Adrenal gland (tissue), 9 donors: ENCODE measurements at regions not wholly inside any gene's neighbourhood (a gene's known extent, or its start where the extent isn't known, plus 50 kb on each side); places are given as distances from the start of the nearest gene placed in this dataset.

Source experiments
- DNase-seq, 7 donors: peaks; one replicate each; pipeline ENCODE4 v3.0.0-alpha.2; 2019 to 2020
- H3K27ac ChIP-seq, 5 donors: fragments of 200-600 bp; sonication (generic) in 4 of 5; 1 replicate in 3 of 5; 2 replicates in 2 of 5; pipeline versions ENCODE4 v1.5.1 to v1.8.0; 2016 to 2020; ENCODE audit warnings: mild to moderate bottlenecking in 1 of 5
- H3K27me3 ChIP-seq: fragments of 200-600 bp; 2 replicates; pipeline ENCODE4 v1.8.0; 2021
- H3K36me3 ChIP-seq, 2 donors: fragments of 200-600 bp; replicated peaks in 1 of 2; 1 replicate in 1 of 2; 2 replicates in 1 of 2; pipeline versions ENCODE4 v1.5.1 to v1.8.0; 2018 to 2022
- H3K4me1 ChIP-seq, 2 donors: fragments of 200-600 bp; replicated peaks in 1 of 2; 1 replicate in 1 of 2; 2 replicates in 1 of 2; pipeline versions ENCODE4 v1.5.1 to v1.8.0; 2018 to 2021
- H3K4me3 ChIP-seq, 4 donors: fragments of 200-600 bp; sonication (generic) in 3 of 4; one replicate each; pipeline ENCODE4 v1.5.1; 2016 to 2018
- H3K9me3 ChIP-seq, 3 donors: fragments of 200-600 bp; sonication (generic) in 1 of 3; replicated peaks in 1 of 3; 1 replicate in 2 of 3; 2 replicates in 1 of 3; pipeline versions ENCODE4 v1.5.1 to v1.8.0; 2016 to 2021
- POLR2A ChIP-seq, 2 donors: fragments of 450-650 bp; IDR thresholded peaks; one replicate each; pipeline ENCODE4 v1.6.1; 2017; ENCODE audit warnings: antibody characterized with exemption in 2 of 2, mild to moderate bottlenecking in 2 of 2, moderate library complexity in 1 of 2
- WGBS, 4 donors: extraction: QIAGEN DNeasy Blood & Tissue Kit in 2 of 4; methylation state at CpG; one replicate each; pipeline versions ENCODE4 v1.1.5 to v1.1.7; 2013 to 2017; 5-methylcytosine and 5-hydroxymethylcytosine counted together
- intact Hi-C, 2 donors: fragments of 100-400 bp; cut with DNase I; formaldehyde crosslinking; loops; one replicate each; pipeline versions ENCODE4 v1.14.1 to v1.15.0; 2022 to 2023
- TF ChIP-seq, protein P1 (sequence below), 6 experiments: fragments of 450-650 bp in 4 of 6; fragments of 200-600 bp in 2 of 6; sonication (generic) in 1 of 6; IDR thresholded peaks; 1 replicate in 5 of 6; 2 replicates in 1 of 6; pipeline versions ENCODE4 v1.5.1 to v1.8.0; 2016 to 2021; ENCODE audit warnings: antibody characterized with exemption in 6 of 6, mild to moderate bottlenecking in 2 of 6, moderate library complexity in 1 of 6
- donor health status: healthy with polysubstance abuse.
- donor health status: Bipolar disorder and iron deficiency.
- donor health status: DM: yes; HTN: yes; CAD: no.
- donor health status: DM: no; HTN: no; CAD: no.
- donor health status: DM: no; HTN: no; CAD: no.

DNA sequence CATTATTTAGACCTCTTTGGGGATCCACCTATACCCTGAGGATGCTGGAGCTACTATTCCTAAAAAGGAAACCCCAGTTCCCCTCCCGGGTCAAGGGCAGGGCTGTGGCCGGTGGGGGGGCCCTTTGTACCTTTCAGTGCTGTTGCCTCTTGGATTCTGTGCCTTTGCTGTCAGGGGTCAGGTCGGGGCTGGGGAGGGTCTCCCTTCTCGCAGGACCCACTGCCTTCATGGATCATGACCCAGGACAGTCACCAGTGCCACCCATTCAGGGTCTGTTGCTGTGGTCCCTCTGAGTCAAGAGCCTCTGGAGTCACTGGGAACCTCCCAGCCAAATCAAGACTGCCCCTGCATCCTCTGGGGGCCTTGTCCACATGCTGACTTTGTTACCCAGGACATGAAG lies 78.1 kb upstream of the CCND1 start:
- no peak overlapping the region for H3K4me3 ChIP-seq
- 80 to 91% (median 81%) methylated on average over 3 to 4 of the region's 4 CpGs; no CpG with 5 or more reads in 1 of the 4 donors for WGBS, 4 donors
- H3K27ac ChIP-seq = no peak overlapping the region
- DNase-seq = peak in 1 of 7 donors; percentile 41
- H3K4me1 ChIP-seq = no peaks in the 10 kb centered on the region
- intact Hi-C loops = no loop called here
- no peaks in the 10 kb centered on the region for H3K9me3 ChIP-seq
- TF ChIP-seq, protein P1, sequence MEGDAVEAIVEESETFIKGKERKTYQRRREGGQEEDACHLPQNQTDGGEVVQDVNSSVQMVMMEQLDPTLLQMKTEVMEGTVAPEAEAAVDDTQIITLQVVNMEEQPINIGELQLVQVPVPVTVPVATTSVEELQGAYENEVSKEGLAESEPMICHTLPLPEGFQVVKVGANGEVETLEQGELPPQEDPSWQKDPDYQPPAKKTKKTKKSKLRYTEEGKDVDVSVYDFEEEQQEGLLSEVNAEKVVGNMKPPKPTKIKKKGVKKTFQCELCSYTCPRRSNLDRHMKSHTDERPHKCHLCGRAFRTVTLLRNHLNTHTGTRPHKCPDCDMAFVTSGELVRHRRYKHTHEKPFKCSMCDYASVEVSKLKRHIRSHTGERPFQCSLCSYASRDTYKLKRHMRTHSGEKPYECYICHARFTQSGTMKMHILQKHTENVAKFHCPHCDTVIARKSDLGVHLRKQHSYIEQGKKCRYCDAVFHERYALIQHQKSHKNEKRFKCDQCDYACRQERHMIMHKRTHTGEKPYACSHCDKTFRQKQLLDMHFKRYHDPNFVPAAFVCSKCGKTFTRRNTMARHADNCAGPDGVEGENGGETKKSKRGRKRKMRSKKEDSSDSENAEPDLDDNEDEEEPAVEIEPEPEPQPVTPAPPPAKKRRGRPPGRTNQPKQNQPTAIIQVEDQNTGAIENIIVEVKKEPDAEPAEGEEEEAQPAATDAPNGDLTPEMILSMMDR (IDR thresholded peaks at IDR 0.05) = no peak
- no peak for TF ChIP-seq POLR2A (IDR thresholded peaks at IDR 0.05)
- H3K27me3 ChIP-seq = no peaks in the 10 kb centered on the region
- H3K36me3 ChIP-seq = no peaks in the 10 kb centered on the region

DNA sequence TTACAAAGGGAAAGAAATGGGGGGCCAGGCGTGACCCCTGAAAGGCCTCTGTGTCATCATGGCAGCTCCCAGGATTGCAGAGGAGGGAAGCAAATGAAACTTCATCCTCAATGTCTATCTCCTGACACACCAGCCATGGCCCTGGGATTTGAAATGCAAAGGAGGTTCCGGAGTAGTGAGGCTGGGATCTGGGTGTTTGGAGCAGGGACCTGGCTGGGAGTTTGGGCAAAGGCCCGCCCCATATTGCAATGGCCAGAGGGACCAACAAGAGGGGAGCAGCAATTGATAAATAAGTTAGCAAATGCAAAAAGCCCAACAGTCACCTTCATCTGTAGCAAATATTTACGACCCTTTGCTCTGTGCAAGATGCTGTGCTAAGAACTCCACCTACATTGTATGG lies 77.7 kb upstream of the CCND1 start:
- Histone ChIP-seq H3K27ac (no peak overlapping the region), H3K36me3 (no peaks in the 10 kb centered on the region), H3K4me1 (no peaks in the 10 kb centered on the region), H3K27me3 (no peaks in the 10 kb centered on the region), H3K9me3 (no peaks in the 10 kb centered on the region), H3K4me3 (no peak overlapping the region)
- intact Hi-C loops = no loop called here
- peak in 1 of 7 donors; percentile 7 for DNase-seq
- 86 to 94% (median 91%) methylated on average over 4 of the region's 4 CpGs for WGBS, 4 donors
- TF ChIP-seq POLR2A (IDR thresholded peaks at IDR 0.05) = no peak
- TF ChIP-seq, protein P1 (IDR thresholded peaks at IDR 0.05) = no peak

DNA sequence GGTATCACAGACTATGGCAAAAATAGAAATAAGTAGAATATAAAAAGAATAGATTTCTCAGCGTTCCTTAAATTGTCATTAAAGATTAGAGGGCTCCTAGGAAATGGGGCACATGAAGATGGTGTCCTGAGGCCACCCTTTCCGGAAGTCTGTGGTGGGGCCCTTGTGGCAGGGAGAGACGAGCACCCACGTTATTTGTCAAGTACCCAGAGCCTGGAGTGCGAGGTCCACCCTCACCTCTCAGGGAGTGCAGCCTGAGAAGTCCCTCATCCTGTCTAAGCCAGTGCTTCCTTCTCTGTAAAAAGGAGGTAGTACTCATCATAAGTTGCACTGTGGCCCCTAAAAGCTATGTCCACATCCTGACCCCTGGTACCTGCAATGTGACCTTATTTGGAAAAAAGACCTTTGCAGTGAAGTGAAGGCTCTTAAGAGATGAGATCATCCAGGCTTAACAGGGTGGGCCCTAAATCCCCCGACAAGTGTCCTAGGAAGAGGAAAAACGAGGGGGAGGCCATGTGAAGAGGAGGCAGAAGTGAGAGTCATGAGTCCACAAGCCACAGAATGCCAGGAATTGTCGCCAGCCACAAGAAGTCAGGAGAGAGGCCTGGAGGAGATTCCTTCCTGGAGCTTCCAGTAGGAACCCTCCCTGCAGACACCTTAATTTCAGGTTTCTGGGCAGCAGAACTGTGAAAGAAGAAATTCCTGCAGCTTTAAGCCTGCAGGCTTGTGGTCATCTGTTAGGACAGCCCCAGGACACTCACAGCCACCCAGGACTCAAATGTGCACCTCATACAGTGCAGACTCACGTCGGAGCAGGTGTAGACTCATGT lies 76.8 kb upstream of the CCND1 start:
- Histone ChIP-seq H3K9me3 (no peaks in the 10 kb centered on the region), H3K27ac (no peak overlapping the region), H3K4me3 (no peak overlapping the region), H3K36me3 (no peaks in the 10 kb centered on the region), H3K4me1 (no peaks in the 10 kb centered on the region), H3K27me3 (no peaks in the 10 kb centered on the region)
- DNase-seq = peak in 1 of 7 donors; percentile 15
- WGBS, 4 donors = 76 to 78% (median 78%) methylated on average over 9 to 10 of the region's 10 CpGs
- intact Hi-C loops = no loop called here
- TF ChIP-seq POLR2A (IDR thresholded peaks at IDR 0.05) = no peak
- TF ChIP-seq, protein P1 (IDR thresholded peaks at IDR 0.05) = no peak

DNA sequence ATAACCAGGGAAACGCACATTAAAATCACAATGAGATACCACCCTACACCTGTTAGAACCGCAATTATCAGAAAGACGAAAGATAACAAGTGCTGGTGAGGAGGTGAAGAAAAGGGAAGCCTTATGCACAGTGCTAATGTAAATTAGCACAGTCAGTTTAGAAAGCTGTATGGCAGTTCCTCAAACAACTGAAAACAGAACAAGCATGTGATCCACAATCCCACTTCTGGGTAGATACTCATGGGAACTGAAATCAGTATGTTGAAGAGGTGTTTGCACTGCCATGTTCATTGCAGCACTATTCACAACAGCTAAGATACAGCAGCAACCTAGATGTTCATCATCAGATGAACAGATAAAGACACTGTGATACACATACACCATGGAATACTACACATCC lies 75.0 kb upstream of the CCND1 start:
- Histone ChIP-seq H3K4me3 (no peak overlapping the region), H3K4me1 (no peaks in the 10 kb centered on the region), H3K27me3 (no peaks in the 10 kb centered on the region), H3K27ac (no peak overlapping the region), H3K36me3 (no peaks in the 10 kb centered on the region), H3K9me3 (no peaks in the 10 kb centered on the region)
- no peak for TF ChIP-seq POLR2A (IDR thresholded peaks at IDR 0.05)
- TF ChIP-seq, protein P1 (IDR thresholded peaks at IDR 0.05) = no peak
- intact Hi-C loops = no loop called here
- WGBS, 4 donors = 74 to 92% (median 89%) methylated on average over 3 of the region's 3 CpGs
- no peak for DNase-seq
